OCI-LY1 (cell line): ENCODE measurements at regions not wholly inside any gene's neighbourhood (a gene's known extent, or its start where the extent isn't known, plus 50 kb on each side); places are given as distances from the start of the nearest gene placed in this dataset.

ENCODE experiments used
- H2AFZ ChIP-seq: fragments of 200-600 bp; sonication (generic), shearing (Covaris generic); 2 replicates; pipeline ENCODE4 v1.6.0; 2014; ENCODE audit warnings: antibody characterized with exemption, mild to moderate bottlenecking, low read length
- H3F3A ChIP-seq: fragments of 200-600 bp; sonication (generic), shearing (Covaris generic); 2 replicates; pipeline ENCODE4 v1.6.0; 2014; ENCODE audit warnings: mild to moderate bottlenecking, antibody characterized with exemption, low read length, moderate library complexity; ENCODE audit not compliant: insufficient read depth
- H3K27ac ChIP-seq: fragments of 200-600 bp; sonication (generic); 2 replicates; pipeline ENCODE4 v1.5.1; 2014; ENCODE audit warnings: low read length, mixed run types, mild to moderate bottlenecking, low read depth; ENCODE audit not compliant: poor library complexity, severe bottlenecking
- H3K27me3 ChIP-seq: fragments of 200-600 bp; sonication (generic); 2 replicates; pipeline ENCODE4 v1.6.0; 2014; ENCODE audit warnings: antibody characterized with exemption, mild to moderate bottlenecking, low read length, moderate library complexity; ENCODE audit not compliant: insufficient read depth
- H3K36me3 ChIP-seq: fragments of 200-600 bp; sonication (generic); 2 replicates; pipeline ENCODE4 v1.6.1; 2014; ENCODE audit warnings: mild to moderate bottlenecking, antibody characterized with exemption, low read length, moderate library complexity, mixed read lengths; ENCODE audit not compliant: insufficient read depth
- H3K4me1 ChIP-seq: fragments of 200-600 bp; sonication (generic); 2 replicates; pipeline ENCODE4 v1.5.1; 2014; ENCODE audit warnings: mild to moderate bottlenecking, low read length, moderate library complexity; ENCODE audit not compliant: insufficient read depth, severe bottlenecking
- H3K4me2 ChIP-seq: fragments of 200-600 bp; sonication (generic), shearing (Covaris generic); 2 replicates; pipeline ENCODE4 v1.6.1; 2014; ENCODE audit warnings: low read length
- H3K4me3 ChIP-seq: fragments of 200-600 bp; sonication (generic); 2 replicates; pipeline ENCODE4 v1.5.1; 2014; ENCODE audit warnings: low read length, low read depth, mild to moderate bottlenecking, mixed read lengths; ENCODE audit not compliant: poor library complexity, severe bottlenecking
- H3K79me2 ChIP-seq: fragments of 200-600 bp; shearing (Covaris generic); 2 replicates; pipeline ENCODE4 v1.6.1; 2016; ENCODE audit warnings: mixed run types, low read length, mixed read lengths; ENCODE audit not compliant: insufficient read depth
- H3K9ac ChIP-seq: fragments of 200-600 bp; sonication (generic), shearing (Covaris generic); 2 replicates; pipeline ENCODE4 v1.6.1; 2014; ENCODE audit warnings: mild to moderate bottlenecking, low read length, mixed read lengths
- H3K9me2 ChIP-seq: fragments of 200-600 bp; sonication (generic), shearing (Covaris generic); 2 replicates; pipeline ENCODE4 v1.6.1; 2014; ENCODE audit warnings: low read depth, mild to moderate bottlenecking, low read length, mixed read lengths
- H3K9me3 ChIP-seq: fragments of 200-600 bp; shearing (Covaris generic); 2 replicates; pipeline ENCODE4 v1.6.1; 2014; ENCODE audit warnings: low read length, mixed read lengths
- H4K20me1 ChIP-seq: fragments of 200-600 bp; sonication (generic), shearing (Covaris generic); 2 replicates; pipeline ENCODE4 v1.6.0; 2016; ENCODE audit warnings: mild to moderate bottlenecking, low read length; ENCODE audit not compliant: insufficient read depth
- CTCF ChIP-seq: fragments of 200-600 bp; sonication (generic), shearing (Covaris generic); IDR thresholded peaks from 2 replicates; pipeline ENCODE4 v1.5.1; 2017; ENCODE audit warnings: mild to moderate bottlenecking, antibody characterized with exemption, low read length, moderate library complexity, mixed read lengths
- EZH2 ChIP-seq: fragments of 200-600 bp; sonication (generic), shearing (Covaris generic); IDR thresholded peaks from 2 replicates; pipeline ENCODE4 v1.8.0; 2017; ENCODE audit warnings: borderline replicate concordance, mixed run types, mild to moderate bottlenecking, antibody characterized with exemption, low read length, moderate library complexity, mixed read lengths

GRCh38 chr5:100659080-100659795 lies 124.1 kb downstream of the FAM174A start:
- no peaks in the 10 kb centered on the region for H3K9me2 ChIP-seq
- H4K20me1 ChIP-seq: no peaks in the 10 kb centered on the region
- H3K79me2 ChIP-seq: no peaks in the 10 kb centered on the region
- no peaks in the 10 kb centered on the region for H3K36me3 ChIP-seq
- no peak overlapping the region for H2AFZ ChIP-seq
- no peak overlapping the region for H3K4me2 ChIP-seq
- no peaks in the 10 kb centered on the region for H3K9me3 ChIP-seq
- no peaks in the 10 kb centered on the region for H3K4me1 ChIP-seq
- no peak overlapping the region for H3K4me3 ChIP-seq
- no peaks in the 10 kb centered on the region for H3K27me3 ChIP-seq
- no peak for TF ChIP-seq EZH2
- no peak for TF ChIP-seq CTCF
- no peak overlapping the region for H3K9ac ChIP-seq
- no peaks in the 10 kb centered on the region for H3F3A ChIP-seq
- no peak overlapping the region for H3K27ac ChIP-seq

DNA sequence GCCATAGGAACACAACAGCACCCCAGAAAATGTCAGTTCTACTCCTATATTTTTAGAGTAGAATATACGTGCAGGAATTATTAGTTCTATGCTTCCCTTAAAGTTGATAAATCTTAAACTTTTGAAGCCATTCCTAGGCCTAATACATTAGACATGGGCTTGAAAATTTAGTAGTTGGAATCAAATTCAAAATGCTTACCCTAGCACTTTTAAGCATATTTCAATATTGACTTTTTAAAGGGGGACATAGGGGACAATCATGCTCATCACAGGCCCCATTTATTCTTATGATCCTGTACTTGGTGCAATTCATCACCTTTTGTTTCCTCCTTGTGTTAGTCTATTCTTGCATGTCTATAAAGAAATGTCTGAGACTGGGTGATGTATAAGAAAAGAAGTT lies 129.0 kb downstream of the FAM174A start:
- no peak overlapping the region for H3K9ac ChIP-seq
- no peak overlapping the region for H3K4me2 ChIP-seq
- no peak overlapping the region for H3K4me3 ChIP-seq
- H3F3A ChIP-seq: no peaks in the 10 kb centered on the region
- TF ChIP-seq CTCF (no peak), EZH2 (no peak)
- no peaks in the 10 kb centered on the region for H3K9me3 ChIP-seq
- no peaks in the 10 kb centered on the region for H3K79me2 ChIP-seq
- H2AFZ ChIP-seq: no peak overlapping the region
- no peaks in the 10 kb centered on the region for H3K4me1 ChIP-seq
- H3K27me3 ChIP-seq: no peaks in the 10 kb centered on the region
- H4K20me1 ChIP-seq: no peaks in the 10 kb centered on the region
- no peaks in the 10 kb centered on the region for H3K9me2 ChIP-seq
- H3K27ac ChIP-seq: no peak overlapping the region
- no peaks in the 10 kb centered on the region for H3K36me3 ChIP-seq

DNA sequence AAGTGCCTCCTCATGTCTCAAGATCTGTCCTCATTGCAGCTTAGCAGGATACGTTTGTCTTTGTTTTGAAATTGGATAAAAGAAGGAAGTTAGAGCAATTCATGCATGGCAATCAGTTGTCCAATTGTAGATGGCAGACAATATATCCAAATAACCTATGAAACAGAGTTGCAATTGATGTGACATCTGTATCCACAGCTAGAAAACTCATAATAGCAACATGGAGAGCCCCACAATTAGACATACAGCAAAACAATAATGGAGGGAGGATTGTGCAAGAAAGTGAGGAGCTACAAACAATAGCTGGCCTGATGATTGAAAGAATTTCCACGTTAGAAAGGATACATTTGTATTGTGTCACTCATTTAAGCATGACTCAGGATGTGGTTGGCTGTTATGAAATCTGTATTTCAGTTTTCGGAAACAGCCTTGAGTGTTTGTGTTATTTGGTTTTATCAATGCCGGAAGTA lies 132.0 kb downstream of the FAM174A start:
- Histone ChIP-seq H3K9me3 (no peaks in the 10 kb centered on the region), H2AFZ (no peak overlapping the region), H4K20me1 (no peaks in the 10 kb centered on the region), H3K27ac (no peak overlapping the region), H3K4me1 (no peaks in the 10 kb centered on the region), H3K36me3 (no peaks in the 10 kb centered on the region), H3K4me3 (no peak overlapping the region), H3F3A (no peaks in the 10 kb centered on the region), H3K9me2 (no peaks in the 10 kb centered on the region), H3K4me2 (no peak overlapping the region), H3K9ac (no peak overlapping the region), H3K27me3 (no peaks in the 10 kb centered on the region), H3K79me2 (no peaks in the 10 kb centered on the region)
- TF ChIP-seq EZH2: no peak
- no peak for TF ChIP-seq CTCF
